Neural progenitor cell (in vitro differentiated cells): ENCODE measurements at regions not wholly inside any gene's neighbourhood (a gene's known extent, or its start where the extent isn't known, plus 50 kb on each side); places are given as distances from the start of the nearest gene placed in this dataset.
"Not testable (repeated sequence)": the region's sequence is repeated elsewhere in the genome, so short reads cannot be mapped to it uniquely, and the experiment has no call there.

Experiments
- DNase-seq: peaks from one replicate; pipeline ENCODE4 v3.0.0-alpha.2; 2016; ENCODE audit warnings: low spot score
- H2AFZ ChIP-seq: fragments of 200-600 bp; sonication (generic); replicated peaks from 2 replicates; pipeline ENCODE4 v1.6.1; 2016; ENCODE audit warnings: antibody characterized with exemption
- H3F3A ChIP-seq: fragments of 200-600 bp; sonication (generic); 2 replicates; pipeline ENCODE4 v1.6.1; 2016; ENCODE audit warnings: antibody characterized with exemption, low read depth
- H3K27ac ChIP-seq: fragments of 200-600 bp; sonication (generic); 2 replicates; pipeline ENCODE4 v1.5.1; 2016; ENCODE audit warnings: mild to moderate bottlenecking
- H3K27me3 ChIP-seq: fragments of 200-600 bp; sonication (generic); 2 replicates; pipeline ENCODE4 v1.6.1; 2016; ENCODE audit warnings: mild to moderate bottlenecking, moderate library complexity
- H3K36me3 ChIP-seq: fragments of 200-600 bp; sonication (generic); 2 replicates; pipeline ENCODE4 v1.5.1; 2016
- H3K4me1 ChIP-seq: fragments of 200-600 bp; sonication (generic); 2 replicates; pipeline ENCODE4 v1.6.1; 2016; ENCODE audit warnings: mixed run types
- H3K4me2 ChIP-seq: fragments of 200-600 bp; sonication (generic); 2 replicates; pipeline ENCODE4 v1.6.1; 2016
- H3K4me3 ChIP-seq: fragments of 200-600 bp; sonication (generic); 2 replicates; pipeline ENCODE4 v1.5.1; 2016
- H3K79me2 ChIP-seq: fragments of 200-600 bp; sonication (generic); 2 replicates; pipeline ENCODE4 v1.6.1; 2016; ENCODE audit warnings: low read depth
- H3K9ac ChIP-seq: fragments of 200-600 bp; sonication (generic); 2 replicates; pipeline ENCODE4 v1.6.1; 2016
- H3K9me3 ChIP-seq: fragments of 200-600 bp; sonication (generic); 2 replicates; pipeline ENCODE4 v1.5.1; 2016; ENCODE audit warnings: low read depth
- H4K20me1 ChIP-seq: fragments of 200-600 bp; sonication (generic); 2 replicates; pipeline ENCODE4 v1.6.1; 2016; ENCODE audit warnings: low read depth
- H3K27ac Mint-ChIP-seq: 3 replicates; pipeline ENCODE4 v1.8.0; 2021; ENCODE audit warnings: mixed read lengths
- H3K27me3 Mint-ChIP-seq: 2 replicates; pipeline ENCODE4 v1.8.0; 2022; ENCODE audit warnings: low read depth, mild to moderate bottlenecking, inconsistent platforms, moderate library complexity, mixed read lengths; ENCODE audit not compliant: insufficient read depth
- H3K36me3 Mint-ChIP-seq: 3 replicates; pipeline ENCODE4 v1.8.0; 2021; ENCODE audit warnings: mixed read lengths
- H3K4me1 Mint-ChIP-seq: 3 replicates; pipeline ENCODE4 v1.8.0; 2021; ENCODE audit warnings: mixed read lengths
- H3K4me3 Mint-ChIP-seq: 3 replicates; pipeline ENCODE4 v1.8.0; 2021; ENCODE audit warnings: mild to moderate bottlenecking, moderate library complexity, mixed read lengths
- H3K9me3 Mint-ChIP-seq: 3 replicates; pipeline ENCODE4 v1.8.0; 2020; ENCODE audit warnings: mixed read lengths
- EZH2 ChIP-seq: fragments of 200-600 bp; sonication (generic); IDR thresholded peaks from 2 replicates; pipeline ENCODE4 v1.6.1; 2017; ENCODE audit warnings: antibody characterized with exemption, mild to moderate bottlenecking, moderate library complexity
- EZH2phosphoT487 ChIP-seq: fragments of 200-600 bp; sonication (generic); IDR thresholded peaks from 2 replicates; pipeline ENCODE4 v1.6.1; 2017; ENCODE audit warnings: antibody characterized with exemption
- TF ChIP-seq, protein P1 (sequence below): fragments of 200-600 bp; sonication (generic); IDR thresholded peaks from 2 replicates; pipeline ENCODE4 v1.5.1; 2017; ENCODE audit warnings: antibody characterized with exemption, mild to moderate bottlenecking

DNA sequence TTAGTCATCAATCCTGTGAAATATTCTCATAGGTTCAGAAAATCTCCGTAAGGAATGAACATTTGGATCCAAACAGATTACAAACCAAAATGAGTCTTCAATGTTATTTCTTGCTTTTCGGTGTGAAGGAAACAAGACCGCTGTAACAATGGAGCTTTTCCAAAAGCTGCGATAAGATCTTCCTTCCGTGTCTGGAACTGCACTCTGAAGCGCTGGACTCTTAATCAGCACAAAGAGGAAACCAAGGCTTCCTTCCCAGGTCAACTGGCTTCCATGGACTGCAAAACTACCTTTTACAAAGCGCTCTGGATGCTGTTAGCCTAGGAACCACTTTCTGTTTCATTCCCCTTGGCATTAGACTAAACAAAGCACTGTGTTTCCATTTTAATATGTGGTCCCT, 137.9 kb upstream of the BASP1 start:
- Mint-ChIP-seq H3K27me3 (peaks cover 3% of the 10 kb centered on the region), H3K4me1 (no peaks in the 10 kb centered on the region), H3K9me3 (no peaks in the 10 kb centered on the region), H3K27ac (no peak overlapping the region), H3K36me3 (no peaks in the 10 kb centered on the region), H3K4me3 (no peak overlapping the region)
- Histone ChIP-seq H3K4me1 (no peaks in the 10 kb centered on the region), H3K9me3 (no peaks in the 10 kb centered on the region), H3K27ac (no peak overlapping the region), H3K4me2 (no peak overlapping the region), H4K20me1 (no peaks in the 10 kb centered on the region), H3K9ac (no peak overlapping the region), H3K4me3 (no peak overlapping the region), H3K36me3 (no peaks in the 10 kb centered on the region), H3K79me2 (no peaks in the 10 kb centered on the region), H2AFZ (no peak overlapping the region), H3K27me3 (no peaks in the 10 kb centered on the region), H3F3A (no peaks in the 10 kb centered on the region)
- DNase-seq: no peak
- TF ChIP-seq EZH2 (no peak), EZH2phosphoT487 (no peak)
- TF ChIP-seq, protein P1, sequence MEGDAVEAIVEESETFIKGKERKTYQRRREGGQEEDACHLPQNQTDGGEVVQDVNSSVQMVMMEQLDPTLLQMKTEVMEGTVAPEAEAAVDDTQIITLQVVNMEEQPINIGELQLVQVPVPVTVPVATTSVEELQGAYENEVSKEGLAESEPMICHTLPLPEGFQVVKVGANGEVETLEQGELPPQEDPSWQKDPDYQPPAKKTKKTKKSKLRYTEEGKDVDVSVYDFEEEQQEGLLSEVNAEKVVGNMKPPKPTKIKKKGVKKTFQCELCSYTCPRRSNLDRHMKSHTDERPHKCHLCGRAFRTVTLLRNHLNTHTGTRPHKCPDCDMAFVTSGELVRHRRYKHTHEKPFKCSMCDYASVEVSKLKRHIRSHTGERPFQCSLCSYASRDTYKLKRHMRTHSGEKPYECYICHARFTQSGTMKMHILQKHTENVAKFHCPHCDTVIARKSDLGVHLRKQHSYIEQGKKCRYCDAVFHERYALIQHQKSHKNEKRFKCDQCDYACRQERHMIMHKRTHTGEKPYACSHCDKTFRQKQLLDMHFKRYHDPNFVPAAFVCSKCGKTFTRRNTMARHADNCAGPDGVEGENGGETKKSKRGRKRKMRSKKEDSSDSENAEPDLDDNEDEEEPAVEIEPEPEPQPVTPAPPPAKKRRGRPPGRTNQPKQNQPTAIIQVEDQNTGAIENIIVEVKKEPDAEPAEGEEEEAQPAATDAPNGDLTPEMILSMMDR: no peak

DNA sequence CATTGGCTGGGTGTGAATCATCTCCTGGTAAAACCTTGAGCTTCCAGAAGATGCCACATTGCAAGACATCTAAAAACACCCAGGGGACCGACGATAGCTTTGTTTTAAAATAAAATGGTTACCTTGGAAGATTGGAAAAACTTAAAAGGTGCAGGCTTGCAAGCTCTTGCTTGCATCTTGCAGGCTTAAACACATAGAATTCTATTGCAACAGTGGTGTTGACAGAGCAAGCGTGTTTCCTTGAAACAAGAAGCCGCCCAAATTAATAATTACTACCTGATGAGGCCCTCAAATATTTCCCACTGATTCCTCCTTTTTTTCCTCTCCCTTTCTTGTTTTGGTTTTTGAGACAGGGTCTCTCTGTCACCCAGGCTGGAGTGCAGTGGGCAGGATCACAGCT, 137.1 kb upstream of the BASP1 start:
- no peaks in the 10 kb centered on the region for H3K9me3 Mint-ChIP-seq
- no peak for DNase-seq
- no peak for TF ChIP-seq EZH2phosphoT487
- TF ChIP-seq EZH2: no peak
- TF ChIP-seq, protein P1: no peak
- H3K27ac Mint-ChIP-seq: no peak overlapping the region
- no peaks in the 10 kb centered on the region for H3K4me1 Mint-ChIP-seq
- no peak overlapping the region for H3K9ac ChIP-seq
- no peaks in the 10 kb centered on the region for H3F3A ChIP-seq
- no peaks in the 10 kb centered on the region for H3K36me3 Mint-ChIP-seq
- H3K36me3 ChIP-seq: no peaks in the 10 kb centered on the region
- no peak overlapping the region for H3K4me3 ChIP-seq
- H3K4me2 ChIP-seq: no peak overlapping the region
- no peaks in the 10 kb centered on the region for H3K4me1 ChIP-seq
- no peak overlapping the region for H3K4me3 Mint-ChIP-seq
- H2AFZ ChIP-seq: no peak overlapping the region
- H4K20me1 ChIP-seq: no peaks in the 10 kb centered on the region
- no peaks in the 10 kb centered on the region for H3K27me3 ChIP-seq
- no peaks in the 10 kb centered on the region for H3K9me3 ChIP-seq
- H3K79me2 ChIP-seq: no peaks in the 10 kb centered on the region
- H3K27ac ChIP-seq: no peak overlapping the region
- H3K27me3 Mint-ChIP-seq: peaks cover 3% of the 10 kb centered on the region

DNA sequence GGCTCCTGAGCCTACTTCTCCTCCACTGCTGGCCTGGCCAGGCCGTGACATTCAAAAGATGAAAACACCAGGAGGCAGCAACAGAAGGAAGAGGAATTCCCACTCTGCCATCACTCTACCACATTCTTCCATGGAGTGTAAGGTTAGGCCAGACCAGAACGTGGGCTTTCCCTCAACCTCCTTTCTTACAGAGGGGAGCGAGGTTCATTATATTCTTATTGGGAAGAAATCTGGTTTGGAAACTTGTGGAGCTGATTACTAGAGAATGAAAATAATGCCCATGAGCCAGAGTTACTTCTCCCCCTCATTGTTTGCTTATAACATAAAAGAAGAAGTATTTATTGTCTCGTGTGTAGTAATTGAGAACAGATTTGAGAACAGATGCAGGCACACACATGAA, 136.3 kb upstream of the BASP1 start:
- H4K20me1 ChIP-seq: no peaks in the 10 kb centered on the region
- no peaks in the 10 kb centered on the region for H3K9me3 ChIP-seq
- Mint-ChIP-seq H3K27ac (peak overlapping the region; percentile 14), H3K9me3 (no peaks in the 10 kb centered on the region), H3K4me3 (no peak overlapping the region), H3K36me3 (no peaks in the 10 kb centered on the region), H3K27me3 (peaks cover 3% of the 10 kb centered on the region), H3K4me1 (no peaks in the 10 kb centered on the region)
- no peaks in the 10 kb centered on the region for H3F3A ChIP-seq
- H3K4me1 ChIP-seq: no peaks in the 10 kb centered on the region
- DNase-seq: no peak
- no peak overlapping the region for H3K27ac ChIP-seq
- H3K27me3 ChIP-seq: no peaks in the 10 kb centered on the region
- H3K4me3 ChIP-seq: no peak overlapping the region
- no peak for TF ChIP-seq EZH2
- TF ChIP-seq, protein P1: no peak
- no peak for TF ChIP-seq EZH2phosphoT487
- no peaks in the 10 kb centered on the region for H3K79me2 ChIP-seq
- H3K36me3 ChIP-seq: no peaks in the 10 kb centered on the region
- H3K4me2 ChIP-seq: no peak overlapping the region
- peak overlapping the region; percentile 17 for H2AFZ ChIP-seq
- no peak overlapping the region for H3K9ac ChIP-seq

DNA sequence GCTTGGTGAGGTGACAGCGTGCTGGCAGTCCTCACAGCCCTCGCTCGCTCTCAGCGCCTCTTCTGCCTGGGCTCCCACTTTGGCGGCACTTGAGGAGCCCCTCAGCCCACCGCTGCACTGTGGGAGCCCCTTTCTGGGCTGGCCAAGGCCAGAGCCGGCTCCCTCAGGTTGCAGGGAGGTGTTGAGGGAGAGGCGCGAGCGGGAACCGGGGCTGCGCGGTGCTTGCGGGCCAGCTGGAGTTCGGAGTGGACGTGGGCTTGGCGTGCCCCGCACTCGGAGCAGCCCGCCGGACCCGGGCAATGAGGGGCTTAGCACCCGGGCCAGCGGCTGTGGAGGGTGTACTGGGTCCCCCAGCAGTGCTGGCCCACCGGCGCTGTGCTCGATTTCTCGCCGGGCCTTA, 134.2 kb upstream of the BASP1 start:
- H2AFZ ChIP-seq, H3K4me1 ChIP-seq, DNase-seq, H3K27me3 ChIP-seq, H3F3A ChIP-seq, H3K36me3 ChIP-seq, H3K36me3 Mint-ChIP-seq, H3K27me3 Mint-ChIP-seq, H4K20me1 ChIP-seq, H3K4me1 Mint-ChIP-seq, H3K4me3 ChIP-seq, H3K4me3 Mint-ChIP-seq, H3K27ac Mint-ChIP-seq, H3K4me2 ChIP-seq, H3K27ac ChIP-seq, H3K9me3 ChIP-seq, H3K9me3 Mint-ChIP-seq, H3K9ac ChIP-seq, H3K79me2 ChIP-seq: not testable (repeated sequence)
